ENCODE measurements at regions not wholly inside any gene's neighbourhood (a gene's known extent, or its start where the extent isn't known, plus 50 kb on each side); places are given as distances from the start of the nearest gene placed in this dataset.

- Histone ChIP-seq H4K20me1 (ENCODE audit: insufficient read depth, low read length) (no peaks in the 10 kb centered on the region), H3K9me3 (ENCODE audit: insufficient read depth, low read depth, low read length) (peaks cover 3% of the 10 kb centered on the region), H2AFZ (ENCODE audit: low read depth, low read length) (no peak overlapping the region), H3K4me3 (ENCODE audit: insufficient read depth, low read depth, low read length) (no peak overlapping the region), H3K9ac (ENCODE audit: low read length) (no peak overlapping the region), H3K27me3 (ENCODE audit: insufficient read depth, low read length) (no peaks in the 10 kb centered on the region), H3K4me2 (ENCODE audit: low read length) (no peak overlapping the region), H3K4me1 (ENCODE audit: insufficient read depth, low read length) (no peaks in the 10 kb centered on the region), H3K27ac (ENCODE audit: low read depth, low read length) (no peak overlapping the region), H3K36me3 (ENCODE audit: insufficient read depth, low read length) (no peaks in the 10 kb centered on the region), H3K79me2 (ENCODE audit: insufficient read depth, low read length) (no peaks in the 10 kb centered on the region)
- no peak overlapping the region for H3K4me3 Mint-ChIP-seq (ENCODE audit: unreplicated experiment)
- no peak for DNase-seq (ENCODE audit: low read depth)
- TF ChIP-seq EZH2 (IDR thresholded peaks at IDR 0.05; ENCODE audit: insufficient read depth, low read length) = no peak
- no peak for TF ChIP-seq CTCF (IDR thresholded peaks at IDR 0.05; ENCODE audit: insufficient read depth, low read depth, low read length)
- no peaks in the 10 kb centered on the region for H3K4me1 Mint-ChIP-seq (ENCODE audit: low read depth, unreplicated experiment)
- H3K27ac Mint-ChIP-seq (ENCODE audit: unreplicated experiment) = no peak overlapping the region
- H3K27me3 Mint-ChIP-seq (ENCODE audit: low read depth, unreplicated experiment) = peaks cover 50% of the 10 kb centered on the region
- peaks cover 2% of the 10 kb centered on the region for H3K36me3 Mint-ChIP-seq (ENCODE audit: low read depth, unreplicated experiment)
- peaks cover 7% of the 10 kb centered on the region for H3K9me3 Mint-ChIP-seq (ENCODE audit: unreplicated experiment)
- FAIRE-seq = no peak
Observed at GRCh38 chr13:111394211-111394922, 73.9 kb downstream of the TEX29 start.

- Histone ChIP-seq H3K27ac (ENCODE audit: low read depth, low read length) (no peak overlapping the region), H3K27me3 (ENCODE audit: insufficient read depth, low read length) (no peaks in the 10 kb centered on the region), H3K4me2 (ENCODE audit: low read length) (no peak overlapping the region), H3K9ac (ENCODE audit: low read length) (no peak overlapping the region), H3K36me3 (ENCODE audit: insufficient read depth, low read length) (no peaks in the 10 kb centered on the region), H3K4me3 (ENCODE audit: insufficient read depth, low read depth, low read length) (no peak overlapping the region), H3K9me3 (ENCODE audit: insufficient read depth, low read depth, low read length) (peaks cover 3% of the 10 kb centered on the region), H3K79me2 (ENCODE audit: insufficient read depth, low read length) (no peaks in the 10 kb centered on the region), H2AFZ (ENCODE audit: low read depth, low read length) (no peak overlapping the region), H3K4me1 (ENCODE audit: insufficient read depth, low read length) (no peaks in the 10 kb centered on the region), H4K20me1 (ENCODE audit: insufficient read depth, low read length) (no peaks in the 10 kb centered on the region)
- peaks cover 2% of the 10 kb centered on the region for H3K36me3 Mint-ChIP-seq (ENCODE audit: low read depth, unreplicated experiment)
- DNase-seq (ENCODE audit: low read depth) (no peak), FAIRE-seq (no peak)
- peaks cover 7% of the 10 kb centered on the region for H3K9me3 Mint-ChIP-seq (ENCODE audit: unreplicated experiment)
- no peaks in the 10 kb centered on the region for H3K4me1 Mint-ChIP-seq (ENCODE audit: low read depth, unreplicated experiment)
- TF ChIP-seq CTCF (IDR thresholded peaks at IDR 0.05; ENCODE audit: insufficient read depth, low read depth, low read length) (no peak), EZH2 (IDR thresholded peaks at IDR 0.05; ENCODE audit: insufficient read depth, low read length) (no peak)
- H3K4me3 Mint-ChIP-seq (ENCODE audit: unreplicated experiment) = no peak overlapping the region
- H3K27ac Mint-ChIP-seq (ENCODE audit: unreplicated experiment) = no peak overlapping the region
- peaks cover 48% of the 10 kb centered on the region for H3K27me3 Mint-ChIP-seq (ENCODE audit: low read depth, unreplicated experiment)
Observed at GRCh38 chr13:111395511-111396393, 75.3 kb downstream of the TEX29 start.
